ENCODE measurements at regions not wholly inside any gene's neighbourhood (a gene's known extent, or its start where the extent isn't known, plus 50 kb on each side); places are given as distances from the start of the nearest gene placed in this dataset.

- Histone ChIP-seq H4K8ac (ENCODE audit: low read depth, low read length) (no peak overlapping the region), H2BK15ac (replicated peaks; ENCODE audit: low read depth) (no peak overlapping the region), H3K27ac (ENCODE audit: low read depth, low read length) (no peak overlapping the region), H3K27me3 (ENCODE audit: insufficient read depth, low read length, poor library complexity) (no peaks in the 10 kb centered on the region), H3K36me3 (ENCODE audit: control insufficient read depth, insufficient read depth, low read length) (no peaks in the 10 kb centered on the region), H2BK5ac (ENCODE audit: low read length) (no peak overlapping the region), H3K79me2 (ENCODE audit: control insufficient read depth, insufficient read depth, low read length) (no peaks in the 10 kb centered on the region), H2BK120ac (ENCODE audit: low read depth, low read length) (no peak overlapping the region), H3K4me1 (ENCODE audit: control insufficient read depth, low read depth, low read length) (peaks cover 8% of the 10 kb centered on the region), H3K79me1 (ENCODE audit: low read length) (no peaks in the 10 kb centered on the region), H3K18ac (ENCODE audit: low read length) (no peak overlapping the region), H4K5ac (ENCODE audit: low read length) (no peak overlapping the region), H3K4me3 (ENCODE audit: low read length) (no peak overlapping the region), H3K23ac (ENCODE audit: low read length) (no peak overlapping the region), H3K56ac (ENCODE audit: low read length) (no peak overlapping the region), H2AK5ac (ENCODE audit: low read length) (no peak overlapping the region), H3K4ac (ENCODE audit: low read depth, low read length) (no peak overlapping the region), H3K4me2 (ENCODE audit: low read length) (no peak overlapping the region), H3K9ac (ENCODE audit: low read length) (no peak overlapping the region)
- no peak for DNase-seq
- WGBS (ENCODE audit: extremely low coverage, insufficient coverage, low lambda C conversion rate): no CpG with 5 or more reads among the region's 7 CpGs
These were observed 188.6 kb downstream of the ARL4C start for GRCh38 chr2:234308073-234308812.

GRCh38 chr2:234307322-234307961 lies 189.4 kb downstream of the ARL4C start:
- H2BK5ac ChIP-seq (ENCODE audit: low read length): no peak overlapping the region
- no peak overlapping the region for H3K9ac ChIP-seq (ENCODE audit: low read length)
- no peak overlapping the region for H3K4me2 ChIP-seq (ENCODE audit: low read length)
- H3K27ac ChIP-seq (ENCODE audit: low read depth, low read length): no peak overlapping the region
- H2AK5ac ChIP-seq (ENCODE audit: low read length): no peak overlapping the region
- WGBS (ENCODE audit: extremely low coverage, insufficient coverage, low lambda C conversion rate): no CpG with 5 or more reads among the region's 4 CpGs
- H3K4ac ChIP-seq (ENCODE audit: low read depth, low read length): no peak overlapping the region
- H3K56ac ChIP-seq (ENCODE audit: low read length): no peak overlapping the region
- H3K23ac ChIP-seq (ENCODE audit: low read length): no peak overlapping the region
- no peaks in the 10 kb centered on the region for H3K27me3 ChIP-seq (ENCODE audit: insufficient read depth, low read length, poor library complexity)
- H3K18ac ChIP-seq (ENCODE audit: low read length): no peak overlapping the region
- H3K79me1 ChIP-seq (ENCODE audit: low read length): no peaks in the 10 kb centered on the region
- H3K4me1 ChIP-seq (ENCODE audit: control insufficient read depth, low read depth, low read length): peaks cover 8% of the 10 kb centered on the region
- H3K4me3 ChIP-seq (ENCODE audit: low read length): no peak overlapping the region
- H2BK15ac ChIP-seq (replicated peaks; ENCODE audit: low read depth): no peak overlapping the region
- no peak for DNase-seq
- H4K8ac ChIP-seq (ENCODE audit: low read depth, low read length): no peak overlapping the region
- H2BK120ac ChIP-seq (ENCODE audit: low read depth, low read length): no peak overlapping the region
- H4K5ac ChIP-seq (ENCODE audit: low read length): no peak overlapping the region
- no peaks in the 10 kb centered on the region for H3K79me2 ChIP-seq (ENCODE audit: control insufficient read depth, insufficient read depth, low read length)
- H3K36me3 ChIP-seq (ENCODE audit: control insufficient read depth, insufficient read depth, low read length): no peaks in the 10 kb centered on the region

GRCh38 chr2:234306426-234307173 lies 190.3 kb downstream of the ARL4C start:
- Histone ChIP-seq H3K36me3 (ENCODE audit: control insufficient read depth, insufficient read depth, low read length) (no peaks in the 10 kb centered on the region), H3K79me1 (ENCODE audit: low read length) (no peaks in the 10 kb centered on the region), H2BK15ac (replicated peaks; ENCODE audit: low read depth) (no peak overlapping the region), H2BK5ac (ENCODE audit: low read length) (no peak overlapping the region), H3K23ac (ENCODE audit: low read length) (no peak overlapping the region), H3K4me2 (ENCODE audit: low read length) (no peak overlapping the region), H3K79me2 (ENCODE audit: control insufficient read depth, insufficient read depth, low read length) (no peaks in the 10 kb centered on the region), H3K9ac (ENCODE audit: low read length) (no peak overlapping the region), H3K56ac (ENCODE audit: low read length) (no peak overlapping the region), H3K4ac (ENCODE audit: low read depth, low read length) (no peak overlapping the region), H2BK120ac (ENCODE audit: low read depth, low read length) (no peak overlapping the region), H3K27me3 (ENCODE audit: insufficient read depth, low read length, poor library complexity) (no peaks in the 10 kb centered on the region), H4K8ac (ENCODE audit: low read depth, low read length) (no peak overlapping the region), H3K27ac (ENCODE audit: low read depth, low read length) (no peak overlapping the region), H4K5ac (ENCODE audit: low read length) (no peak overlapping the region), H2AK5ac (ENCODE audit: low read length) (no peak overlapping the region), H3K18ac (ENCODE audit: low read length) (no peak overlapping the region), H3K4me3 (ENCODE audit: low read length) (no peak overlapping the region), H3K4me1 (ENCODE audit: control insufficient read depth, low read depth, low read length) (peaks cover 8% of the 10 kb centered on the region)
- no CpG with 5 or more reads among the region's 9 CpGs for WGBS (ENCODE audit: extremely low coverage, insufficient coverage, low lambda C conversion rate)
- no peak for DNase-seq

DNA sequence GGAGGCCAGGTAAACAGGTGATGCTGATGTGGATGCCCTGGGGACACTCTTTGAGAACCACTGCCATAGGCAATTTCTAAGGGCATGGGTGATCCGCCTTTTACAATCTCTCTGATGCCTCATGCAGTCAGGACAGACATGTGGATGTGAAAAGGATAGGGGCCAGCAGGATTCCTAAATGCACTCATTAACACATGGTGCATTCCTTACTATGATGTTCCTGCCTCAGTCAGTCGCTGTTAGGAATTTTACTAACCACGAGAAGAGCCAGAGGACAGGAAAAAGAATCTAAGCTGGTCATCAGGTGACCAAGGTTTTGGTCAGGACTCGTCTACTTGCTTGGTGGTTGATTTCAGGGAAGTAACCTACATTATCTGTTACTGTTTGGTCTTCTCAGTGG lies 191.0 kb downstream of the ARL4C start:
- H3K27ac ChIP-seq (ENCODE audit: low read depth, low read length): peak overlapping the region; percentile 16
- no peaks in the 10 kb centered on the region for H3K36me3 ChIP-seq (ENCODE audit: control insufficient read depth, insufficient read depth, low read length)
- DNase-seq: peak; percentile 73
- no peak overlapping the region for H2BK15ac ChIP-seq (replicated peaks; ENCODE audit: low read depth)
- H3K79me2 ChIP-seq (ENCODE audit: control insufficient read depth, insufficient read depth, low read length): no peaks in the 10 kb centered on the region
- WGBS (ENCODE audit: extremely low coverage, insufficient coverage, low lambda C conversion rate): no CpG with 5 or more reads among the region's 4 CpGs
- H4K5ac ChIP-seq (ENCODE audit: low read length): no peak overlapping the region
- H3K4me2 ChIP-seq (ENCODE audit: low read length): no peak overlapping the region
- no peak overlapping the region for H2BK5ac ChIP-seq (ENCODE audit: low read length)
- no peak overlapping the region for H3K4ac ChIP-seq (ENCODE audit: low read depth, low read length)
- H3K4me1 ChIP-seq (ENCODE audit: control insufficient read depth, low read depth, low read length): peaks cover 8% of the 10 kb centered on the region
- H3K23ac ChIP-seq (ENCODE audit: low read length): no peak overlapping the region
- no peaks in the 10 kb centered on the region for H3K79me1 ChIP-seq (ENCODE audit: low read length)
- no peaks in the 10 kb centered on the region for H3K27me3 ChIP-seq (ENCODE audit: insufficient read depth, low read length, poor library complexity)
- no peak overlapping the region for H2BK120ac ChIP-seq (ENCODE audit: low read depth, low read length)
- no peak overlapping the region for H3K18ac ChIP-seq (ENCODE audit: low read length)
- H3K4me3 ChIP-seq (ENCODE audit: low read length): no peak overlapping the region
- H4K8ac ChIP-seq (ENCODE audit: low read depth, low read length): no peak overlapping the region
- H2AK5ac ChIP-seq (ENCODE audit: low read length): no peak overlapping the region
- H3K9ac ChIP-seq (ENCODE audit: low read length): no peak overlapping the region
- H3K56ac ChIP-seq (ENCODE audit: low read length): no peak overlapping the region

DNA sequence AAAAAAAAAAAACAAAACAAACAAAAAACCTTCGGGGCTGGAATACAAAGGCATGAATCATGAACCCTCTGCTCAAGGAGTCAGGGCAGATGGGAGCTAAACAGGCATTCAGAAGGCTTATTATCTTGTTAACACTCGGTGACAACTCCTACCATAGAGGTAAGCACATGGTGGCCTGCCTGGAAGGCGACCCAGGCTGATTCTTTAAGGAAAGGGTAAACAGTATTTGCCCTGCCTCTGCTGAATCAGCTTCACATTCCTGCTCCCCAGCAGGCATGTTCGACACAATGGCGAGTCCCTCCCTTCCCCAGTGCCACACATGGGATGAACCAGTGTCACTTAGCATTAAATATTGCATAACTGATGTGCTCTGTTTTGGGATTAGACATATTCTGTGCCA lies 191.9 kb downstream of the ARL4C start:
- Histone ChIP-seq H3K4ac (ENCODE audit: low read depth, low read length) (no peak overlapping the region), H3K4me1 (ENCODE audit: control insufficient read depth, low read depth, low read length) (peaks cover 8% of the 10 kb centered on the region), H3K4me3 (ENCODE audit: low read length) (no peak overlapping the region), H3K9ac (ENCODE audit: low read length) (no peak overlapping the region), H2BK5ac (ENCODE audit: low read length) (no peak overlapping the region), H4K8ac (ENCODE audit: low read depth, low read length) (no peak overlapping the region), H3K36me3 (ENCODE audit: control insufficient read depth, insufficient read depth, low read length) (no peaks in the 10 kb centered on the region), H3K27me3 (ENCODE audit: insufficient read depth, low read length, poor library complexity) (no peaks in the 10 kb centered on the region), H3K79me2 (ENCODE audit: control insufficient read depth, insufficient read depth, low read length) (no peaks in the 10 kb centered on the region), H3K27ac (ENCODE audit: low read depth, low read length) (no peak overlapping the region), H3K23ac (ENCODE audit: low read length) (no peak overlapping the region), H2AK5ac (ENCODE audit: low read length) (no peak overlapping the region), H3K56ac (ENCODE audit: low read length) (no peak overlapping the region), H3K4me2 (ENCODE audit: low read length) (no peak overlapping the region), H4K5ac (ENCODE audit: low read length) (no peak overlapping the region), H3K79me1 (ENCODE audit: low read length) (no peaks in the 10 kb centered on the region), H3K18ac (ENCODE audit: low read length) (no peak overlapping the region), H2BK120ac (ENCODE audit: low read depth, low read length) (no peak overlapping the region), H2BK15ac (replicated peaks; ENCODE audit: low read depth) (no peak overlapping the region)
- DNase-seq: peak; percentile 92
- no CpG with 5 or more reads among the region's 5 CpGs for WGBS (ENCODE audit: extremely low coverage, insufficient coverage, low lambda C conversion rate)

All from mesendoderm (in vitro differentiated cells).